HCT116 (cell line): ENCODE measurements at regions not wholly inside any gene's neighbourhood (a gene's known extent, or its start where the extent isn't known, plus 50 kb on each side); places are given as distances from the start of the nearest gene placed in this dataset.

Experiments
- ATAC-seq: fragments of 200-7000 bp; cut with Tn5 transposase; 2 replicates; pipeline ENCODE4 v1.9.1; 2020; ENCODE audit warnings: mild to moderate bottlenecking, moderate library complexity
- BruUV-seq: library from RNA; stranded (reverse); fragments of 400-500 nt; replicated peaks from 2 replicates; lab custom pipeline; 2021; lab: Mats Ljungman, UMichigan
- CTCF ChIA-PET: fragments of 300-600 bp; sonication (Branson Sonifier 250); formaldehyde crosslinking; loops from one replicate; lab custom pipeline; 2021; ENCODE audit warnings: antibody characterized with exemption; lab: Charles Lee
- POLR2A ChIA-PET: fragments of 300-600, 350-600 bp; sonication (Branson Sonifier 250); formaldehyde crosslinking; loops from one replicate; lab custom pipeline; 2021; ENCODE audit warnings: antibody characterized with exemption; lab: Charles Lee
- RAD21 ChIA-PET, 2 experiments: fragments of 300-600 bp; sonication (Branson Sonifier 250); formaldehyde crosslinking; loops; one replicate each; lab custom pipeline; 2023; ENCODE audit warnings: low total read pairs in 2 of 2; ENCODE audit not compliant: uncharacterized antibody in 2 of 2, unreplicated experiment in 2 of 2, low non-redundant PET in 1 of 2; lab: Charles Lee
- DNase-seq: peaks from one replicate; pipeline ENCODE4 v3.0.0-alpha.2; 2010; ENCODE audit warnings: low read depth, low spot score
- H2AFZ ChIP-seq: fragments of 200-600 bp; shearing (Covaris generic), sonication (generic); 2 replicates; pipeline ENCODE4 v1.6.1; 2017; ENCODE audit warnings: low read depth, mixed run types, mixed read lengths, antibody characterized with exemption, low read length; ENCODE audit not compliant: poor library complexity, severe bottlenecking
- H3K27ac ChIP-seq: 2 replicates; pipeline ENCODE4 v1.5.1; 2012; ENCODE audit warnings: low read depth, low read length
- H3K27me3 ChIP-seq: fragments of 200-600 bp; sonication (generic); 2 replicates; pipeline ENCODE4 v1.6.1; 2016; ENCODE audit warnings: mixed run types, low read length, mixed read lengths; ENCODE audit not compliant: insufficient read depth
- H3K36me3 ChIP-seq, 2 experiments: fragments of 200-500 bp in 1 of 2; fragments of 200-600 bp in 1 of 2; sonication (Bioruptor generic) in 1 of 2; sonication (generic) in 1 of 2; 2 replicates each; pipeline versions ENCODE4 v1.5.1 to v1.6.1; 2014 to 2016; ENCODE audit warnings: low read length in 2 of 2, inconsistent platforms in 1 of 2, mixed read lengths in 1 of 2, mixed run types in 1 of 2; ENCODE audit not compliant: insufficient read depth in 2 of 2, control insufficient read depth in 1 of 2
- H3K4me1 ChIP-seq, 2 experiments: fragments of 200-600 bp in 1 of 2; sonication (generic) in 1 of 2; 2 replicates each; pipeline versions ENCODE4 v1.5.1 to v1.6.1; 2012 to 2017; ENCODE audit warnings: low read length in 2 of 2, inconsistent platforms in 1 of 2, mild to moderate bottlenecking in 1 of 2, mixed read lengths in 1 of 2, mixed run types in 1 of 2, moderate library complexity in 1 of 2; ENCODE audit not compliant: insufficient read depth in 2 of 2, control insufficient read depth in 1 of 2
- H3K4me2 ChIP-seq: fragments of 200-600 bp; sonication (generic); 2 replicates; pipeline ENCODE4 v1.6.1; 2017; ENCODE audit warnings: mixed run types, low read length, mixed read lengths
- H3K4me3 ChIP-seq, 2 experiments: fragments of 200-600 bp in 1 of 2; sonication (generic) in 1 of 2; replicated peaks in 1 of 2; 2 replicates each; pipeline ENCODE4 v1.5.1; 2011 to 2016; ENCODE audit warnings: low read length in 2 of 2, control low read depth in 1 of 2, low read depth in 1 of 2, mild to moderate bottlenecking in 1 of 2, mixed read lengths in 1 of 2, mixed run types in 1 of 2
- H3K79me2 ChIP-seq: fragments of 200-600 bp; sonication (generic); 2 replicates; pipeline ENCODE4 v1.6.1; 2017; ENCODE audit warnings: mild to moderate bottlenecking, mixed run types, low read length, moderate library complexity, mixed read lengths; ENCODE audit not compliant: insufficient read depth
- H3K9ac ChIP-seq: fragments of 200-600 bp; sonication (generic); 2 replicates; pipeline ENCODE4 v1.6.1; 2016; ENCODE audit warnings: low read length, mixed read lengths
- H3K9me2 ChIP-seq: fragments of 200-600 bp; sonication (generic), shearing (Covaris generic); 2 replicates; pipeline ENCODE4 v1.6.1; 2017; ENCODE audit warnings: mixed run types, mild to moderate bottlenecking, moderate library complexity; ENCODE audit not compliant: insufficient read depth
- H3K9me3 ChIP-seq, 2 experiments: fragments of 200-500 bp in 1 of 2; fragments of 200-600 bp in 1 of 2; sonication (Bioruptor generic) in 1 of 2; sonication (generic) in 1 of 2; 2 replicates each; pipeline ENCODE4 v1.6.1; 2014 to 2017; ENCODE audit warnings: low read length in 2 of 2, mixed read lengths in 2 of 2, inconsistent platforms in 1 of 2, low read depth in 1 of 2, mild to moderate bottlenecking in 1 of 2, mixed run types in 1 of 2, moderate library complexity in 1 of 2; ENCODE audit not compliant: control insufficient read depth in 1 of 2, insufficient read depth in 1 of 2
- H4K20me1 ChIP-seq: fragments of 200-600 bp; sonication (generic), shearing (Covaris generic); 2 replicates; pipeline ENCODE4 v1.6.1; 2017; ENCODE audit warnings: mixed run types, mild to moderate bottlenecking, moderate library complexity; ENCODE audit not compliant: insufficient read depth
- ATF3 ChIP-seq: IDR thresholded peaks from 2 replicates; pipeline ENCODE4 v1.6.1; 2012
- CBX3 ChIP-seq: IDR thresholded peaks from 2 replicates; pipeline ENCODE4 v1.6.1; 2012; ENCODE audit warnings: low read depth
- CEBPB ChIP-seq: IDR thresholded peaks from 2 replicates; pipeline ENCODE4 v1.6.1; 2012; ENCODE audit warnings: low read depth
- EZH2 ChIP-seq: fragments of 200-600 bp; sonication (generic); IDR thresholded peaks from 2 replicates; pipeline ENCODE4 v1.6.1; 2017; ENCODE audit warnings: antibody characterized with exemption, mixed run types
- EZH2phosphoT487 ChIP-seq: fragments of 200-600 bp; IDR thresholded peaks from 2 replicates; pipeline ENCODE4 v1.6.1; 2018; ENCODE audit warnings: antibody characterized with exemption, borderline replicate concordance
- FOSL1 ChIP-seq: IDR thresholded peaks from 2 replicates; pipeline ENCODE4 v1.6.1; 2012; ENCODE audit warnings: low read depth
- JUND ChIP-seq: IDR thresholded peaks from 2 replicates; pipeline ENCODE4 v1.6.1; 2012
- POLR2A ChIP-seq: IDR thresholded peaks from 2 replicates; pipeline ENCODE4 v1.7.0; 2011; ENCODE audit warnings: borderline replicate concordance; ENCODE audit not compliant: insufficient read depth, insufficient read length; ENCODE audit errors: extremely low read depth
- POLR2AphosphoS5 ChIP-seq: IDR thresholded peaks from 2 replicates; pipeline ENCODE4 v1.6.1; 2011; ENCODE audit warnings: mild to moderate bottlenecking, low read depth, low read length, moderate library complexity
- SIN3A ChIP-seq: IDR thresholded peaks from 2 replicates; pipeline ENCODE4 v1.6.1; 2012; ENCODE audit warnings: low read depth
- SP1 ChIP-seq: IDR thresholded peaks from 2 replicates; pipeline ENCODE4 v1.6.1; 2012; ENCODE audit warnings: low read depth
- SRF ChIP-seq: IDR thresholded peaks from 2 replicates; pipeline ENCODE4 v1.6.1; 2012; ENCODE audit warnings: low read depth
- TCF7L2 ChIP-seq: IDR thresholded peaks from 2 replicates; pipeline ENCODE4 v1.7.0; 2011; ENCODE audit warnings: borderline replicate concordance, inconsistent platforms; ENCODE audit not compliant: insufficient read depth, insufficient read length; ENCODE audit errors: extremely low read depth
- YY1 ChIP-seq: IDR thresholded peaks from 2 replicates; pipeline ENCODE4 v1.6.1; 2011; ENCODE audit warnings: low read length, low read depth, moderate library complexity, mild to moderate bottlenecking; ENCODE audit not compliant: insufficient replicate concordance; ENCODE audit errors: extremely low read depth
- ZFX ChIP-seq: fragments of 450-650 bp; IDR thresholded peaks from 2 replicates; pipeline ENCODE4 v1.6.1; 2017
- intact Hi-C: fragments of 100-400 bp; cut with micrococcal nuclease; formaldehyde crosslinking; loops from 2 replicates; pipeline ENCODE4 v1.10.0; 2022
- TF ChIP-seq, protein P1 (sequence below): IDR thresholded peaks from 2 replicates; pipeline ENCODE4 v1.6.1; 2012
- TF ChIP-seq, protein P2 (sequence below), 3 experiments: fragments of 200-600 bp in 1 of 3; sonication (generic) in 1 of 3; IDR thresholded peaks in 2 of 3; conservative IDR thresholded peaks in 1 of 3; 2 replicates each; pipeline ENCODE4 v1.5.1; 2012 to 2017; ENCODE audit warnings: low read depth in 2 of 3, low read length in 2 of 3, antibody characterized with exemption in 1 of 3, borderline replicate concordance in 1 of 3, control low read depth in 1 of 3, mild to moderate bottlenecking in 1 of 3, mixed read lengths in 1 of 3, mixed run types in 1 of 3, moderate library complexity in 1 of 3; ENCODE audit not compliant: insufficient read depth in 1 of 3
- TF ChIP-seq, protein P3 (sequence below): IDR thresholded peaks from 2 replicates; pipeline ENCODE4 v1.6.1; 2012; ENCODE audit warnings: low read depth
- TF ChIP-seq, protein P4 (sequence below): IDR thresholded peaks from 2 replicates; pipeline ENCODE4 v1.6.1; 2011; ENCODE audit warnings: mild to moderate bottlenecking, low read length, moderate library complexity; ENCODE audit not compliant: insufficient replicate concordance; ENCODE audit errors: extremely low read depth

- POLR2A ChIA-PET = no interaction called here
- Histone ChIP-seq H3K4me3 (no peak overlapping the region), H3K9me3 (no peaks in the 10 kb centered on the region), H3K79me2 (no peaks in the 10 kb centered on the region), H3K9me2 (no peaks in the 10 kb centered on the region), H3K4me2 (no peak overlapping the region), H3K4me1 (no peaks in the 10 kb centered on the region), H3K27me3 (peaks cover 18% of the 10 kb centered on the region; the same call in 1 of the 2 replicates), H3K27ac (no peak overlapping the region), H3K36me3 (no peaks in the 10 kb centered on the region), H2AFZ (no peak overlapping the region), H3K9ac (no peak overlapping the region), H4K20me1 (no peaks in the 10 kb centered on the region)
- no peak for ATAC-seq
- DNase-seq = no peak
- TF ChIP-seq, protein P1, sequence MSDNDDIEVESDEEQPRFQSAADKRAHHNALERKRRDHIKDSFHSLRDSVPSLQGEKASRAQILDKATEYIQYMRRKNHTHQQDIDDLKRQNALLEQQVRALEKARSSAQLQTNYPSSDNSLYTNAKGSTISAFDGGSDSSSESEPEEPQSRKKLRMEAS = no peak
- TF ChIP-seq SIN3A = no peak
- no peak for TF ChIP-seq ZFX
- TF ChIP-seq, protein P2, sequence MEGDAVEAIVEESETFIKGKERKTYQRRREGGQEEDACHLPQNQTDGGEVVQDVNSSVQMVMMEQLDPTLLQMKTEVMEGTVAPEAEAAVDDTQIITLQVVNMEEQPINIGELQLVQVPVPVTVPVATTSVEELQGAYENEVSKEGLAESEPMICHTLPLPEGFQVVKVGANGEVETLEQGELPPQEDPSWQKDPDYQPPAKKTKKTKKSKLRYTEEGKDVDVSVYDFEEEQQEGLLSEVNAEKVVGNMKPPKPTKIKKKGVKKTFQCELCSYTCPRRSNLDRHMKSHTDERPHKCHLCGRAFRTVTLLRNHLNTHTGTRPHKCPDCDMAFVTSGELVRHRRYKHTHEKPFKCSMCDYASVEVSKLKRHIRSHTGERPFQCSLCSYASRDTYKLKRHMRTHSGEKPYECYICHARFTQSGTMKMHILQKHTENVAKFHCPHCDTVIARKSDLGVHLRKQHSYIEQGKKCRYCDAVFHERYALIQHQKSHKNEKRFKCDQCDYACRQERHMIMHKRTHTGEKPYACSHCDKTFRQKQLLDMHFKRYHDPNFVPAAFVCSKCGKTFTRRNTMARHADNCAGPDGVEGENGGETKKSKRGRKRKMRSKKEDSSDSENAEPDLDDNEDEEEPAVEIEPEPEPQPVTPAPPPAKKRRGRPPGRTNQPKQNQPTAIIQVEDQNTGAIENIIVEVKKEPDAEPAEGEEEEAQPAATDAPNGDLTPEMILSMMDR (IDR thresholded peaks at IDR 0.05 in 2 of 3, conservative IDR thresholded peaks at IDR 0.05 in 1 of 3; ENCODE audit: borderline replicate concordance in 1 of 3, insufficient read depth in 1 of 3, low read depth in 2 of 3, low read length in 2 of 3) = no peak
- TF ChIP-seq SP1 = no peak
- TF ChIP-seq SRF = no peak
- TF ChIP-seq EZH2 = no peak
- TF ChIP-seq FOSL1 = no peak
- no peak for TF ChIP-seq POLR2A
- no peak for TF ChIP-seq POLR2AphosphoS5
- TF ChIP-seq JUND = no peak
- no peak for TF ChIP-seq CEBPB
- TF ChIP-seq, protein P3, sequence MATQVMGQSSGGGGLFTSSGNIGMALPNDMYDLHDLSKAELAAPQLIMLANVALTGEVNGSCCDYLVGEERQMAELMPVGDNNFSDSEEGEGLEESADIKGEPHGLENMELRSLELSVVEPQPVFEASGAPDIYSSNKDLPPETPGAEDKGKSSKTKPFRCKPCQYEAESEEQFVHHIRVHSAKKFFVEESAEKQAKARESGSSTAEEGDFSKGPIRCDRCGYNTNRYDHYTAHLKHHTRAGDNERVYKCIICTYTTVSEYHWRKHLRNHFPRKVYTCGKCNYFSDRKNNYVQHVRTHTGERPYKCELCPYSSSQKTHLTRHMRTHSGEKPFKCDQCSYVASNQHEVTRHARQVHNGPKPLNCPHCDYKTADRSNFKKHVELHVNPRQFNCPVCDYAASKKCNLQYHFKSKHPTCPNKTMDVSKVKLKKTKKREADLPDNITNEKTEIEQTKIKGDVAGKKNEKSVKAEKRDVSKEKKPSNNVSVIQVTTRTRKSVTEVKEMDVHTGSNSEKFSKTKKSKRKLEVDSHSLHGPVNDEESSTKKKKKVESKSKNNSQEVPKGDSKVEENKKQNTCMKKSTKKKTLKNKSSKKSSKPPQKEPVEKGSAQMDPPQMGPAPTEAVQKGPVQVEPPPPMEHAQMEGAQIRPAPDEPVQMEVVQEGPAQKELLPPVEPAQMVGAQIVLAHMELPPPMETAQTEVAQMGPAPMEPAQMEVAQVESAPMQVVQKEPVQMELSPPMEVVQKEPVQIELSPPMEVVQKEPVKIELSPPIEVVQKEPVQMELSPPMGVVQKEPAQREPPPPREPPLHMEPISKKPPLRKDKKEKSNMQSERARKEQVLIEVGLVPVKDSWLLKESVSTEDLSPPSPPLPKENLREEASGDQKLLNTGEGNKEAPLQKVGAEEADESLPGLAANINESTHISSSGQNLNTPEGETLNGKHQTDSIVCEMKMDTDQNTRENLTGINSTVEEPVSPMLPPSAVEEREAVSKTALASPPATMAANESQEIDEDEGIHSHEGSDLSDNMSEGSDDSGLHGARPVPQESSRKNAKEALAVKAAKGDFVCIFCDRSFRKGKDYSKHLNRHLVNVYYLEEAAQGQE = no peak
- no peak for TF ChIP-seq YY1
- TF ChIP-seq, protein P4, sequence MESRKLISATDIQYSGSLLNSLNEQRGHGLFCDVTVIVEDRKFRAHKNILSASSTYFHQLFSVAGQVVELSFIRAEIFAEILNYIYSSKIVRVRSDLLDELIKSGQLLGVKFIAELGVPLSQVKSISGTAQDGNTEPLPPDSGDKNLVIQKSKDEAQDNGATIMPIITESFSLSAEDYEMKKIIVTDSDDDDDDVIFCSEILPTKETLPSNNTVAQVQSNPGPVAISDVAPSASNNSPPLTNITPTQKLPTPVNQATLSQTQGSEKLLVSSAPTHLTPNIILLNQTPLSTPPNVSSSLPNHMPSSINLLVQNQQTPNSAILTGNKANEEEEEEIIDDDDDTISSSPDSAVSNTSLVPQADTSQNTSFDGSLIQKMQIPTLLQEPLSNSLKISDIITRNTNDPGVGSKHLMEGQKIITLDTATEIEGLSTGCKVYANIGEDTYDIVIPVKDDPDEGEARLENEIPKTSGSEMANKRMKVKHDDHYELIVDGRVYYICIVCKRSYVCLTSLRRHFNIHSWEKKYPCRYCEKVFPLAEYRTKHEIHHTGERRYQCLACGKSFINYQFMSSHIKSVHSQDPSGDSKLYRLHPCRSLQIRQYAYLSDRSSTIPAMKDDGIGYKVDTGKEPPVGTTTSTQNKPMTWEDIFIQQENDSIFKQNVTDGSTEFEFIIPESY = no peak
- TF ChIP-seq CBX3 = no peak
- no peak for TF ChIP-seq EZH2phosphoT487
- TF ChIP-seq ATF3 = no peak
- no peak for TF ChIP-seq TCF7L2
- CTCF ChIA-PET = no interaction called here
- RAD21 ChIA-PET = no interaction called here
- no TSS peak for BruUV-seq
- intact Hi-C loops = no loop called here
Measured at GRCh38 chr5:133706506-133707430, 94.4 kb upstream of the FSTL4 start.
